GM18507 (cell line): ENCODE measurements at regions not wholly inside any gene's neighbourhood (a gene's known extent, or its start where the extent isn't known, plus 50 kb on each side); places are given as distances from the start of the nearest gene placed in this dataset.
A peak's percentile ranks its signal among the peaks of the same experiment; 100 is the strongest.

Source experiments
- DNase-seq: peaks from one replicate; pipeline ENCODE4 v3.0.0; 2011; ENCODE audit warnings: low read depth; ENCODE audit not compliant: insufficient read length; ENCODE audit errors: extremely low spot score
- FAIRE-seq: peaks from 2 replicates; lab custom pipeline; 2011; peaks lifted over from hg19 to GRCh38; lab: Jason Lieb, UNC

GRCh38 chr2:217110550-217110949, 250.7 kb upstream of the TNP1 start:
- no peak for FAIRE-seq
- no peak for DNase-seq

GRCh38 chr2:217108575-217109027, 248.7 kb upstream of the TNP1 start:
- DNase-seq (no peak), FAIRE-seq (no peak)

- FAIRE-seq (no peak), DNase-seq (no peak)
Observed at GRCh38 chr2:217108086-217108485, 248.2 kb upstream of the TNP1 start.

DNA sequence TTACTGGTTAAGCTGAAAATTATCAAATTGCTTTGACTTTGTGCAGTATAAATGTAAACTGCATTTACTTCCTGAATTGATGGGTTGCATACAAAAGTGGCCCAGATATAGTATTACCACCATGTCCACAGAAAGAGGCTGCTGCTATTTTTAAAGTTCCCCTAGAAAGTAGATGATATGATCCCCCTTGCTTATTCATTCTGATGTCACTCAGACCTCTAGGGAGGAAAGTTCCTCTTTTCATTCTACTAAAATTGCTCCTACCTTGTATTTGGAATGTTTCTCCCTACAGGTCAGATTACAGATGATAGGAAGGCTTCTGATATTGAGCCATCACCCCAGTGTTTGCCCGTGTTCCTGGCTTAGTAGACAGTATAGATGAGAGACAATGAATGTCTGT, 247.6 kb upstream of the TNP1 start:
- DNase-seq: no peak
- FAIRE-seq: no peak

GRCh38 chr2:217106650-217107014, 246.8 kb upstream of the TNP1 start:
- DNase-seq: no peak
- no peak for FAIRE-seq

DNA sequence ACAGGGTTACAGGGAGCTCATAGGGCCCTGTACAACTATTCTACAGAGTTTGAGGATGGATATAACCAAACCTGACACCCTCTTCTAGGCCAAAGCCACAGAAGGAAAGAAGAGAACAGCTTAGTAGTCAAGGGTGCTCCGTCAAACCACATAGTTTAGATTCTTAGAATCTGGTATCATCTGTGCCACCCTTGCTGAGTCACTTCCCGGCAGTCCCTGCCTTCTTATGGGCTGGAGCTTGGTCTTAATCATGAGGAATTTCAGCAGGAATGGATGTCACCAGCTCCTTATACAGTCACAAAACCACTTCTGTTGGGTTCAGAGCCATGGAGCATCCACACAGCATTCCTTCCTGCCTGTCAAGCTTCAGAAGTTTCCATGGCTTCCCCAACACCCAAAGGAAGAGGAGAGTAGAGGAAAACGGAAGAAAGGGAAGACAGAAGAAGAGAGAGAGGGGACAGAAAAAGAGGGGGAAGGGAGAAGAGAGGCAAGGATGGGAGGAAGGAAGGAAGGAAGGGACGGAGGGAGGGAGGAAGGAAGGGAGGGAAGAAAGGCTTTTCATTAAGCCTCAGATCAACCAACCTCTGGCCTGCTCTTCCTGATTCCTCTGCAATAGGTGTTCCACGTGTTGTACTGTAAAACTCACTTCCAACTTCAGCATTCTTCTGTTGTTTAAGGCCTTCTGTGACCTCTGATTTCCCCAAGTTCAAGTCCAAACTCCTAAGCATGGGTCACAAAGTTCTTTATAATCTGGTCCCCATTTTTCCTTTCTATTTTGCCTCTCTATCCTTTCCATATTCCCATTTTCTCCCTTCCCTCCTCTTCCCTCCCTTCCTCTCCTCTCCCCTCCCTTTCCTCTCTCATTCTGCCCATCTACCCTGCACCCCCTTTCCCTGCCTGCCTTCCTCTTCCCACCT, 246.1 kb upstream of the TNP1 start:
- FAIRE-seq: no peak
- DNase-seq: no peak

DNA sequence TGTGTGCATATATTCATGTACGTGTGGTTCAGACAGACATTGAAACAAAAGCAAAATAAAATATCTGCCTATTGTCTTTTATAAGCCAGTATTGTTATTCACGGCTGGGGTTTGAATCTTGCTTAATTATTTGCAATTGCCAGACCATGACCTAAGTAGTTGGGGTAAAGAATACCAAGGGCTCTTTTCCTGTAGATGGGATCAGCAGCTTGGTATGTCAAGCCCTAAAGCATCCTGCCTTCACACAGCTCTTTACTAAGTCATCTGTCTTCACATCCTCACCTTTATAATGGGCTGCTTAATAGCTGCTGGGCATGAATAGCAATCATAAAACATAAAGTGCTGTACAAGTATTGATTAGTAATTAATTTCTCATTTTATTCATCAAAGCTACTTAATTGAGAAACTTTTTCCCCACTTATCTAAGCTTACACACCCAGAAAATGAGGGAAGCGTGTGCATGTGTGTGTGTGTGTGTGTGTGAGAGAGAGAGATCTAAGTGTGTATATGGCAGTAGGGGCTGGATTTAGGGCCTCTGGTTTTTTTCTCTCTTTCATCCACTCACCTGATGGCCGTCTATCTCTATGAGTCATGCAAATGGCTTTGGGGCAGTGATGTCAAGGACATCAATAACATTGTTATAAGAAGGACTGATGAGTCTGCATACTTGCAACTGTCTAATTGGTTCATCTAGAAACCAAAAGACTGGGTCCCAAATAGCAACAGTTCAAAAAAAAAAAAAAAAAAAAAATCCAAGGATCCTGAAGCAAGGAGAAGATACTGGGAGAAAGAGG, 244.1 kb upstream of the TNP1 start:
- DNase-seq: no peak

DNA sequence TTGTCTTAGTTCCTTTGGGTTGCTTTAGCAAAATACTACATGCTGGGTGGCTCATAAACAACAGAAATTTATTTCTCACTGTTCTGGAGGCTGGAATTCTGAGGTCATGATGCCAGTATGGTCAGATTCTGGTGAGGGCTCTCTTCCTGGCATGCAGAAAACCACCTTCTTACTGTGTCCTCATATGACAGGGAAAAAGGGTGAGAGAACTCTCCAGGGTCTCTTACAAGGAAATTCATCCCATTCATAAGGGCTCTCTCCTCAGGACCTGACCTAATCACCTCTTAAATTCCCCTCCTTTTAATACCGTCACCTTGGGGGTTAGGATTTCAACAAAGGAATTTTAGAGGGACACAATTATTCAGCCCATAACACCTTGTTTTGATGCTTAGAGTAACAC, 243.1 kb upstream of the TNP1 start:
- no peak for DNase-seq
- FAIRE-seq: no peak

More for the DNA sequence above, 244.1 kb upstream of the TNP1 start:
- FAIRE-seq: no peak

- FAIRE-seq (peak; percentile 82), DNase-seq (no peak)
Observed at GRCh38 chr2:217101972-217102371, 242.1 kb upstream of the TNP1 start.

DNA sequence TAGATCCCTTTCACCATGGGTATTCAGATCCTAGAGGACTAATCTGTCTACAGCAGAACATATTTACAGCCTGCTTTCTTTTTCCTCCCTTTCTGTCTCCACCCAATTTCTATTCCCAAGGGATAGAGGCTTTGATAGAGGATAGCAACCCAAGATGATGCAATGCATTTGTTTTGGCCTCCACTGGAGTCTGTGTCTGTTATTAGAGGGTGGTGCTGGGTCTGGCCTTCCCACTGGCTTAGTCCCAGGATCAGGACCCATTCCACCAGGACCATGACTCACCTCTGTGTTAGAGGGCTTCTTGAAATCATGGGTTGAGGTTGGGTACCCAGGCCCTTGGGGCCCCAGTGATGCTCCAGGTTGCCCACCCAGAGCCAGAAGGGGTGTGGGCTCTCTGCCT, 239.7 kb upstream of the TNP1 start:
- no peak for DNase-seq
- FAIRE-seq: no peak

DNA sequence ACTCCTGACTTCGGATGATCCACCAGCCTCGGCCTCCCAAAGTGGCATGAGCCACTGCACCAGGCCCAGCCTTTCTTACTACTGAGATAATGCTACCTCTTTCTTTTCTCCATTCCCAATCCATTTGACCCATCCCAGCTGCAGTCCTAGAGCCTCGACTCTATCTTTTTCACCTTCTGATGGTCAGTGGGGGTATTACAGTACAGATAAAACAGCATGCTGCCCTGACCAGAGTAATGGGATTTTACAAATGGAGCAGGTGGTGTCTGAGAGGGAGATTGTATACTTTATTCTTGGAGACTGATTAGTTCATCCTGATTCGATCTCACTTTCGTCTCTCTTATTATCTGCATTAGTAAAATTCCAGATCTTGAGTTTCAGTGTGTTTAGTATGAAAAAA, 238.6 kb upstream of the TNP1 start:
- DNase-seq (no peak), FAIRE-seq (no peak)

- no peak for DNase-seq
- FAIRE-seq: no peak
Observed at GRCh38 chr2:217097346-217097745, 237.5 kb upstream of the TNP1 start.

DNA sequence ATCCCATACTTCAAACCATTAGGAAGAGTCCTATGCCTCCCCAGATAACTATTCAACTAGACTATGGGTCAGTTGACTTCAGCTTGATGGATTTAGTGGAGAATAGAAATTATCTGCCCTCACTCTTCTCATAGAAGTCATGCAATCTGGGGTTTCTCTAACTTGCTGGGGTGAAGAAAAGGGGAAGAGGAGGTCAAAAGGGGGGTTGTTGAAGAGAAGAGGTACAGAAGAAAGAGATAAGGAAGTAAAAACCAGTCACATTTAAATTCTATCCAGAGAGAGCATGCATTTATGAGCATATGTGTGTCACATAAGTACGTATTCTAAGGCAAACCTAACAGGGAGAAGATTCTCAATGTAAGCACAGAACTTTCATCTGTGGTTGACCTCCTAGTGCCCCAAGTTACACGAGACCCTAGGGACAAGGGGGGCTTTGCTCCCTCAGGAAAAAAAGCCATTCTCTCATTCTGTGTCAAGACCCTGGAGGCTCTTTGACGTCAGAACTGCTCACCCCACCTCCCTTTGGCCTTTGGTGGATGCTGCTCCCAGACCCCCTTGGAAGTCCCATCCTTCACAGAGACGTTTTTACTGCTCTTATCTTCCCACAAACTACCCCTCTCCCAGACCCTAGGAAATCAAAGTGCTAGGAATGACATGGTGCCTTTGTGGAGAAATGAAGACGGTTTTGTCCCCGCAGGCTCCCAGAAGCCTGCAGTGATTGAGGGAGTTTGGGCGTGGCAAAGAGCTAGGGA, 236.8 kb upstream of the TNP1 start:
- no peak for DNase-seq
- FAIRE-seq: no peak

GRCh38 chr2:217095511-217096205, 235.8 kb upstream of the TNP1 start:
- FAIRE-seq (no peak), DNase-seq (no peak)

GRCh38 chr2:217092710-217093379, 233.0 kb upstream of the TNP1 start:
- DNase-seq (no peak), FAIRE-seq (no peak)

DNA sequence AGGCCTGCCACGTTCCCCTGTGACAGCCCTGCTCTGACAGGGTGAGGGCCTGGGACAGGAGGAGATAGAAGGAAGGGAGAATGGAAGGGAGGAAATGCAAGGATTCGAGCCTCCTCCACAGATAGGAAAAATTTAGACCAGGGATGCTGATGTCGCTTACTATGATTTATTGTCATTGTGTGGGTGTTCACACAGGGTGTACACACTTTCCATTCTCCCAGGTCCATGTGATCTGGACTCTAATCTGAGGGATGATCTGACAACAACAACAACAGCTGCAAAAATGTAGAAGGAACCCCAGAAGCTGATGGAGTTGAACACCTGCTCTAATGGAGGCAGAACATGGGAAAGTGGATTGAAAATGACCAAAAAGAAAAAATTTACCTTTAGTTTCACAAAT, 231.7 kb upstream of the TNP1 start:
- no peak for FAIRE-seq
- no peak for DNase-seq

- FAIRE-seq (no peak), DNase-seq (no peak)
Observed at GRCh38 chr2:217090884-217091283, 231.0 kb upstream of the TNP1 start.

GRCh38 chr2:217090024-217090473, 230.2 kb upstream of the TNP1 start:
- peak; percentile 23 for DNase-seq
- FAIRE-seq: peak; percentile 96

DNA sequence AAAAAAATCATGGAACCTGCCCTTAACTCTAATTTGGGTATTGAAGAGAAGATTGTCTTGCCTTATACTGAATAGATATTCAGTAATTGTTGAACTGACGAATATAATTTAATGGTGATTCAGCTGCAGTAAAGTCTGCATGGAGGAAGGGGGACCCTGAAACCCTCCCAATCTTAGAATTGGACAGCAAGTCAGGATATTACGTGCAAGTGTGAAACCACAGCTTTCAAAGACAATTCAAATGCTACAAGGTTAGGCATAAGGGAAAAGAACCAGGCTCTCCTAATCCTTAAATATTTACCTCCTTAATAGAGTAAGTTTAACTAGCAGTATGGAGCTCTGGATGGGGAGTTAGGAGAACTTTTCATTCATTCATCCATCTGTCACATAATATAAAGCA, 226.9 kb upstream of the TNP1 start:
- no peak for DNase-seq
- FAIRE-seq: peak; percentile 9
